SU-DHL-6 (cell line): ENCODE measurements at regions not wholly inside any gene's neighbourhood (a gene's known extent, or its start where the extent isn't known, plus 50 kb on each side); places are given as distances from the start of the nearest gene placed in this dataset.

Source experiments
- CTCF ChIP-seq: fragments of 200-600 bp; sonication (generic); IDR thresholded peaks from one replicate; pipeline ENCODE4 v1.5.1; 2017; ENCODE audit warnings: antibody characterized with exemption, mild to moderate bottlenecking, low read length, moderate library complexity; ENCODE audit not compliant: insufficient read depth, poor library complexity, severe bottlenecking
- EZH2phosphoT487 ChIP-seq: fragments of 200-600 bp; sonication (generic), shearing (Covaris generic); conservative IDR thresholded peaks from 2 replicates; pipeline ENCODE4 v1.6.1; 2018; ENCODE audit warnings: mild to moderate bottlenecking, antibody characterized with exemption, low read length, moderate library complexity, mixed read lengths

GRCh38 chr7:46080595-46081159, 159.6 kb upstream of the IGFBP3 start:
- TF ChIP-seq CTCF (no peak), EZH2phosphoT487 (no peak)
